MM.1S (cell line): ENCODE measurements at regions not wholly inside any gene's neighbourhood (a gene's known extent, or its start where the extent isn't known, plus 50 kb on each side); places are given as distances from the start of the nearest gene placed in this dataset.

Source experiments
- DNase-seq: peaks from one replicate; pipeline ENCODE4 v3.0.0-alpha.2; 2015
- H2AFZ ChIP-seq: fragments of 300-600 bp; sonication (generic); 2 replicates; pipeline ENCODE4 v1.6.0; 2016; ENCODE audit warnings: antibody characterized with exemption, low read length
- H3F3A ChIP-seq: fragments of 300-600 bp; sonication (generic); 2 replicates; pipeline ENCODE4 v1.6.1; 2016; ENCODE audit warnings: mild to moderate bottlenecking, antibody characterized with exemption, low read length, moderate library complexity, mixed read lengths; ENCODE audit not compliant: insufficient read depth
- H3K27ac ChIP-seq: fragments of 300-600 bp; sonication (generic); 2 replicates; pipeline ENCODE4 v1.5.1; 2016; ENCODE audit warnings: mild to moderate bottlenecking, low read length
- H3K27me3 ChIP-seq: fragments of 300-600 bp; sonication (generic); replicated peaks from 2 replicates; pipeline ENCODE4 v1.6.0; 2016; ENCODE audit warnings: low read length; ENCODE audit not compliant: insufficient read depth
- H3K36me3 ChIP-seq: fragments of 300-600 bp; sonication (generic); replicated peaks from 2 replicates; pipeline ENCODE4 v1.6.1; 2016; ENCODE audit warnings: mild to moderate bottlenecking, low read length, mixed read lengths; ENCODE audit not compliant: insufficient read depth
- H3K4me1 ChIP-seq: fragments of 300-600 bp; sonication (generic); 2 replicates; pipeline ENCODE4 v1.6.1; 2016; ENCODE audit warnings: low read length, mixed read lengths
- H3K4me2 ChIP-seq: fragments of 300-600 bp; sonication (generic); 2 replicates; pipeline ENCODE4 v1.6.0; 2016; ENCODE audit warnings: low read depth, low read length
- H3K4me3 ChIP-seq: fragments of 300-600 bp; sonication (generic); 2 replicates; pipeline ENCODE4 v1.5.1; 2016; ENCODE audit warnings: low read length, mixed read lengths
- H3K79me2 ChIP-seq: fragments of 300-600 bp; sonication (generic); 2 replicates; pipeline ENCODE4 v1.6.1; 2016; ENCODE audit warnings: mixed run types, low read length, mixed read lengths
- H3K9ac ChIP-seq: fragments of 300-600 bp; sonication (generic); 2 replicates; pipeline ENCODE4 v1.6.1; 2016; ENCODE audit warnings: low read length, mixed read lengths
- H3K9me2 ChIP-seq: fragments of 300-600 bp; sonication (generic); replicated peaks from 2 replicates; pipeline ENCODE4 v1.6.1; 2016; ENCODE audit warnings: mild to moderate bottlenecking, low read length, mixed read lengths; ENCODE audit not compliant: insufficient read depth
- H3K9me3 ChIP-seq: fragments of 300-600 bp; sonication (generic); replicated peaks from 2 replicates; pipeline ENCODE4 v1.6.1; 2016; ENCODE audit warnings: mild to moderate bottlenecking, low read length, mixed read lengths; ENCODE audit not compliant: insufficient read depth
- H4K20me1 ChIP-seq: fragments of 300-600 bp; sonication (generic); 2 replicates; pipeline ENCODE4 v1.6.1; 2016; ENCODE audit warnings: mild to moderate bottlenecking, low read length, moderate library complexity, mixed read lengths; ENCODE audit not compliant: insufficient read depth
- EZH2 ChIP-seq: fragments of 300-600 bp; sonication (generic); optimal IDR thresholded peaks from 2 replicates; pipeline ENCODE3; 2017; ENCODE audit warnings: low read depth, mild to moderate bottlenecking, antibody characterized with exemption, low read length, mixed read lengths
- EZH2phosphoT487 ChIP-seq: fragments of 300-600 bp; sonication (generic); IDR thresholded peaks from 2 replicates; pipeline ENCODE4 v1.6.1; 2018; ENCODE audit warnings: antibody characterized with exemption, low read length
- TF ChIP-seq, protein P1 (sequence below): fragments of 300-600 bp; sonication (generic); IDR thresholded peaks from 2 replicates; pipeline ENCODE4 v1.5.1; 2016; ENCODE audit warnings: antibody characterized with exemption, low read length, mixed read lengths

DNA sequence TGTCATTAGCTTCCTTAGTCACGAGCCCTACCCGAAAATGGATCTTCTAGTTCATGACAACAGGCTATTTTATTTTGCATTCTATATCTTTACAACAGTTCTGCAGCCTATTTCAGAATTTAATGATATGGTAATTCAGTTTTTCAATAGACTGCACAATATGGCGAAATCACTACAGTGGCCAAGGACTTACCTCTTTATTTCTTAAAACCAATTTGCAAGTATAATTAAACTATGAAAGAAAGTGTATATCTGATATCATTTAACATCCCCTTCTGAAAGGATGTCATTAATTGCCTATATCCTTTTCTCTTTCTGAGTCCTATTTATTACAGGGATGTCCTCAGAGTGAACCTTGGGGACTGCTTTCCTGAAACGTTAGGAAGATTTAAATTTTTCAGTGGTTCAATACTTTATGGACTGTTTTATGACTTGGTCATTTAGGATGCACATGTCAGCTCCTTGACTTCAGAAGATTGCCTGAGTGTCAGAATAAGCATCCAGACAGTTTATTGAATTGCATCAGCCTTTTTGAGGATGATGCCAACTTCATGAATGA, 190.8 kb upstream of the GEMIN8 start:
- H3K9me2 ChIP-seq: no peaks in the 10 kb centered on the region
- no peak overlapping the region for H3K27ac ChIP-seq
- no peaks in the 10 kb centered on the region for H3K9me3 ChIP-seq
- DNase-seq: no peak
- H3K27me3 ChIP-seq: no peaks in the 10 kb centered on the region
- H3K4me3 ChIP-seq: no peak overlapping the region
- TF ChIP-seq, protein P1, sequence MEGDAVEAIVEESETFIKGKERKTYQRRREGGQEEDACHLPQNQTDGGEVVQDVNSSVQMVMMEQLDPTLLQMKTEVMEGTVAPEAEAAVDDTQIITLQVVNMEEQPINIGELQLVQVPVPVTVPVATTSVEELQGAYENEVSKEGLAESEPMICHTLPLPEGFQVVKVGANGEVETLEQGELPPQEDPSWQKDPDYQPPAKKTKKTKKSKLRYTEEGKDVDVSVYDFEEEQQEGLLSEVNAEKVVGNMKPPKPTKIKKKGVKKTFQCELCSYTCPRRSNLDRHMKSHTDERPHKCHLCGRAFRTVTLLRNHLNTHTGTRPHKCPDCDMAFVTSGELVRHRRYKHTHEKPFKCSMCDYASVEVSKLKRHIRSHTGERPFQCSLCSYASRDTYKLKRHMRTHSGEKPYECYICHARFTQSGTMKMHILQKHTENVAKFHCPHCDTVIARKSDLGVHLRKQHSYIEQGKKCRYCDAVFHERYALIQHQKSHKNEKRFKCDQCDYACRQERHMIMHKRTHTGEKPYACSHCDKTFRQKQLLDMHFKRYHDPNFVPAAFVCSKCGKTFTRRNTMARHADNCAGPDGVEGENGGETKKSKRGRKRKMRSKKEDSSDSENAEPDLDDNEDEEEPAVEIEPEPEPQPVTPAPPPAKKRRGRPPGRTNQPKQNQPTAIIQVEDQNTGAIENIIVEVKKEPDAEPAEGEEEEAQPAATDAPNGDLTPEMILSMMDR: no peak
- H4K20me1 ChIP-seq: no peaks in the 10 kb centered on the region
- H3K9ac ChIP-seq: no peak overlapping the region
- H3K36me3 ChIP-seq: no peaks in the 10 kb centered on the region
- H2AFZ ChIP-seq: no peak overlapping the region
- H3K79me2 ChIP-seq: no peaks in the 10 kb centered on the region
- H3K4me2 ChIP-seq: no peak overlapping the region
- H3K4me1 ChIP-seq: no peaks in the 10 kb centered on the region
- no peaks in the 10 kb centered on the region for H3F3A ChIP-seq

DNA sequence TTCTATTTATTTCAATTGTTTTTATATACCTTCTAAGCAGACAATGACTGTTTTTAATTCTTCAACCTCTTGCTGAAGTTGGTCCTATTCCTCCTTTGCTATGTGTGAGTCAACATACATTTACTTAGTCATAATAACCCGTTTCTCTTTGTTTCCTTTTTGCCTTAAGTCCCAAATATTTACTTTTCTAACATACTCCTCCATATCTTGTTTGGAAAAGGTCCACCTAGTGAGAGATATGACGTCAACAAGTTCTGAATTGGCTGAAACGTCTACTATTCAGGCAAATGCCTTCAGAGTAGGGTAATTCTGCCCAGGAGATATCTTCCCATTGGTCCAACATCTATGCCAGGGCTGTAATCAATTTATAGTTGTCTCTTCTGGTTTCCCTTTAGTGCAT, 179.3 kb upstream of the GEMIN8 start:
- H3K9me2 ChIP-seq: no peaks in the 10 kb centered on the region
- DNase-seq: no peak
- H3K4me2 ChIP-seq: no peak overlapping the region
- H3K4me1 ChIP-seq: no peaks in the 10 kb centered on the region
- H3K27ac ChIP-seq: no peak overlapping the region
- no peak for TF ChIP-seq EZH2phosphoT487
- no peak for TF ChIP-seq EZH2
- TF ChIP-seq, protein P1: no peak
- no peaks in the 10 kb centered on the region for H3K9me3 ChIP-seq
- no peaks in the 10 kb centered on the region for H3K36me3 ChIP-seq
- no peaks in the 10 kb centered on the region for H3K79me2 ChIP-seq
- no peaks in the 10 kb centered on the region for H4K20me1 ChIP-seq
- no peak overlapping the region for H3K9ac ChIP-seq
- H3K27me3 ChIP-seq: no peaks in the 10 kb centered on the region
- no peaks in the 10 kb centered on the region for H3F3A ChIP-seq
- H2AFZ ChIP-seq: no peak overlapping the region
- no peak overlapping the region for H3K4me3 ChIP-seq

DNA sequence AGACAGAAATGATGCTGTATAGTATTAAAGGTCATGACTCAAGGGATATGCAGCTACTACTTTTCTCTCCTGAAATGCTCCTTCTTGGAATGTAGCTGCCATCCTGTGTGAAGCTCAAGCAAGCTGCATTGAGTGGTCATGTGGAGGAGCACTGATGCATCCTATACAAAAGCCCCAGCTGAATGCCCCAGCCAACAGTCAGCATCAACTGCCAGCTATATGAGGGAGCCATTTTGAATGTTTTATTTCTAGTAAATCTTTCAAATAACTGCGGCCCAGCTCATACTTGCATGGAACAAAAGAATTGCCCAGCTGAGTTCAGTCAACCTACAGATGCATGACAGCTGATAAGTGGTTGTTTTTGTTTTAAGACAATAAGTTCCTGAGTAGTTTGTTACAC, 165.0 kb upstream of the GEMIN8 start:
- Histone ChIP-seq H3K9me3 (no peaks in the 10 kb centered on the region), H3K27ac (no peak overlapping the region), H3K36me3 (no peaks in the 10 kb centered on the region), H3F3A (no peaks in the 10 kb centered on the region), H3K27me3 (no peaks in the 10 kb centered on the region), H3K9me2 (no peaks in the 10 kb centered on the region), H2AFZ (no peak overlapping the region), H3K4me1 (no peaks in the 10 kb centered on the region), H3K79me2 (no peaks in the 10 kb centered on the region), H3K9ac (no peak overlapping the region), H3K4me2 (no peak overlapping the region), H4K20me1 (no peaks in the 10 kb centered on the region), H3K4me3 (no peak overlapping the region)
- DNase-seq: no peak
- TF ChIP-seq EZH2: no peak

DNA sequence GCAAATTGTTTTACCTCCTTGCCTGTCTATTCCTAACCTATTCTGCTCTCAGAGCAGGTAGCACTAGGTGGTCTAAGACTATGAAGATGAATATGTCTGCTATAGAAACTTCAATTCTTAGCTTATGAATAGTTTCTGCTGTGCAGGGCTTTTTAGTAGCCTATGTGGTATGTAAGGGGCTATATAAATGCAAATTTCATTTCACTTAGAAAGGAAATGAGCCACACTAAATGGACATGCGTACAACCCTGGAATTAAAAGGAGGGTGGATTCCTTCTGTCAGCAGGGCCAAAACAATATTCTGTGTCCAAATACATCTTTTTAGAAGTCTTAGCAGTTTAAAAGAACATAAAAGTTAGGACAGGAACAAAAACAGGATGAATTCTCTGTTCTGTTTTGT, 163.9 kb upstream of the GEMIN8 start:
- Histone ChIP-seq H3K4me1 (no peaks in the 10 kb centered on the region), H3K9ac (no peak overlapping the region), H3K4me2 (no peak overlapping the region), H3K27me3 (no peaks in the 10 kb centered on the region), H2AFZ (no peak overlapping the region), H3K27ac (no peak overlapping the region), H4K20me1 (no peaks in the 10 kb centered on the region), H3K79me2 (no peaks in the 10 kb centered on the region), H3F3A (no peaks in the 10 kb centered on the region), H3K9me3 (no peaks in the 10 kb centered on the region), H3K4me3 (no peak overlapping the region), H3K9me2 (no peaks in the 10 kb centered on the region), H3K36me3 (no peaks in the 10 kb centered on the region)
- no peak for TF ChIP-seq EZH2phosphoT487
- TF ChIP-seq EZH2: no peak
- TF ChIP-seq, protein P1: no peak
- DNase-seq: no peak
